HEK293 (cell line): ENCODE measurements at regions not wholly inside any gene's neighbourhood (a gene's known extent, or its start where the extent isn't known, plus 50 kb on each side); places are given as distances from the start of the nearest gene placed in this dataset.

Source experiments
- CTCF ChIA-PET: fragments of 350-600 bp; formaldehyde crosslinking; extraction: SDS; loops from one replicate; lab custom pipeline; 2021; ENCODE audit warnings: antibody characterized with exemption; lab: Yijun Ruan, JAX
- POLR2A ChIA-PET: fragments of 300-600 bp; formaldehyde crosslinking; extraction: SDS; loops from one replicate; lab custom pipeline; 2020; ENCODE audit warnings: antibody characterized with exemption, inconsistent platforms; lab: Yijun Ruan, JAX
- H3K27ac ChIP-seq: fragments of 200-500 bp; sonication (Bioruptor generic); 2 replicates; pipeline ENCODE4 v1.5.1; 2014; ENCODE audit warnings: low read depth, low read length, control low read depth, inconsistent platforms; ENCODE audit errors: extremely low read depth
- H3K36me3 ChIP-seq, 2 experiments: fragments of 200-500 bp in 1 of 2; sonication (Bioruptor generic) in 1 of 2; 1 replicate in 1 of 2; 2 replicates in 1 of 2; pipeline ENCODE4 v1.5.1; 2014 to 2017; ENCODE audit warnings: inconsistent platforms in 2 of 2, low read length in 2 of 2; ENCODE audit not compliant: control insufficient read depth in 2 of 2, insufficient read depth in 1 of 2
- H3K4me1 ChIP-seq: fragments of 200-500 bp; sonication (Bioruptor generic); 2 replicates; pipeline ENCODE4 v1.5.1; 2014; ENCODE audit warnings: mild to moderate bottlenecking, low read length, inconsistent platforms; ENCODE audit not compliant: control insufficient read depth, insufficient read depth
- H3K4me3 ChIP-seq: 2 replicates; pipeline ENCODE4 v1.5.1; 2011; ENCODE audit warnings: low read depth, mild to moderate bottlenecking, control low read depth, low read length, moderate library complexity
- H3K9me3 ChIP-seq: fragments of 200-500 bp; sonication (Bioruptor generic); 2 replicates; pipeline ENCODE4 v1.5.1; 2014; ENCODE audit warnings: low read depth, low read length, inconsistent platforms; ENCODE audit not compliant: control insufficient read depth, insufficient read depth
- ATF2 ChIP-seq: fragments of 450-650 bp; formaldehyde crosslinking; IDR thresholded peaks from 2 replicates; pipeline ENCODE4 v1.5.1; 2016; ENCODE audit warnings: missing biosample characterization, missing genetic modification characterization, low read depth
- IKZF3 ChIP-seq: fragments of 450-650 bp; IDR thresholded peaks from 2 replicates; pipeline ENCODE4 v1.5.0; 2018; ENCODE audit warnings: missing biosample characterization, mild to moderate bottlenecking, missing genetic modification characterization, moderate library complexity
- PATZ1 ChIP-seq: fragments of 450-650 bp; formaldehyde crosslinking; IDR thresholded peaks from 2 replicates; pipeline ENCODE4 v1.5.1; 2016; ENCODE audit warnings: missing biosample characterization, missing genetic modification characterization
- REST ChIP-seq: fragments of 450-650 bp; formaldehyde crosslinking; IDR thresholded peaks from 2 replicates; pipeline ENCODE4 v1.5.1; 2016; ENCODE audit warnings: missing biosample characterization, missing genetic modification characterization
- SALL2 ChIP-seq: fragments of 450-650 bp; formaldehyde crosslinking; IDR thresholded peaks from 2 replicates; pipeline ENCODE4 v1.5.0; 2017; ENCODE audit warnings: missing biosample characterization, mild to moderate bottlenecking, missing genetic modification characterization, borderline replicate concordance
- YY1 ChIP-seq: fragments of 450-650 bp; formaldehyde crosslinking; IDR thresholded peaks from 2 replicates; pipeline ENCODE4 v1.5.1; 2018; ENCODE audit warnings: missing biosample characterization, missing genetic modification characterization
- ZBTB11 ChIP-seq: fragments of 450-650 bp; formaldehyde crosslinking; conservative IDR thresholded peaks from 2 replicates; pipeline ENCODE4 v1.5.1; 2016; ENCODE audit warnings: low read depth, missing biosample characterization, missing genetic modification characterization
- ZNF114 ChIP-seq: fragments of 450-650 bp; formaldehyde crosslinking; IDR thresholded peaks from 2 replicates; pipeline ENCODE4 v1.5.0; 2017; ENCODE audit warnings: missing biosample characterization, missing genetic modification characterization
- ZNF18 ChIP-seq: fragments of 450-650 bp; formaldehyde crosslinking; IDR thresholded peaks from 2 replicates; pipeline ENCODE4 v1.5.1; 2016; ENCODE audit warnings: missing biosample characterization, missing genetic modification characterization
- ZNF202 ChIP-seq: fragments of 450-650 bp; formaldehyde crosslinking; IDR thresholded peaks from 2 replicates; pipeline ENCODE4 v1.5.1; 2016; ENCODE audit warnings: missing biosample characterization, missing genetic modification characterization, borderline replicate concordance
- ZNF239 ChIP-seq: fragments of 450-650 bp; formaldehyde crosslinking; IDR thresholded peaks from 2 replicates; pipeline ENCODE4 v1.5.1; 2016; ENCODE audit warnings: missing biosample characterization, missing genetic modification characterization
- ZNF26 ChIP-seq: fragments of 450-650 bp; formaldehyde crosslinking; IDR thresholded peaks from 2 replicates; pipeline ENCODE4 v1.5.1; 2016; ENCODE audit warnings: missing biosample characterization, missing genetic modification characterization
- ZNF274 ChIP-seq, 2 experiments: fragments of 200-500 bp in 1 of 2; fragments of 450-650 bp in 1 of 2; sonication (Bioruptor generic) in 1 of 2; formaldehyde crosslinking in 1 of 2; IDR thresholded peaks; 2 replicates each; pipeline versions ENCODE4 v1.5.1 to v1.6.1; 2014 to 2016; ENCODE audit warnings: borderline replicate concordance in 1 of 2, inconsistent platforms in 1 of 2, low read length in 1 of 2, missing biosample characterization in 1 of 2, missing genetic modification characterization in 1 of 2
- ZNF302 ChIP-seq: fragments of 450-650 bp; formaldehyde crosslinking; IDR thresholded peaks from 2 replicates; pipeline ENCODE4 v1.5.1; 2016; ENCODE audit warnings: missing biosample characterization, missing genetic modification characterization, low read depth
- ZNF426 ChIP-seq: fragments of 450-650 bp; formaldehyde crosslinking; IDR thresholded peaks from 2 replicates; pipeline ENCODE4 v1.5.1; 2017; ENCODE audit warnings: missing biosample characterization, missing genetic modification characterization, mild to moderate bottlenecking, inconsistent platforms, moderate library complexity
- ZNF510 ChIP-seq: fragments of 450-650 bp; formaldehyde crosslinking; IDR thresholded peaks from 2 replicates; pipeline ENCODE4 v1.5.1; 2018; ENCODE audit warnings: mild to moderate bottlenecking, missing genetic modification characterization, missing biosample characterization; ENCODE audit not compliant: insufficient replicate concordance
- ZNF561 ChIP-seq: fragments of 450-650 bp; IDR thresholded peaks from 2 replicates; pipeline ENCODE4 v1.5.1; 2018; ENCODE audit warnings: missing biosample characterization, missing genetic modification characterization, borderline replicate concordance
- ZNF621 ChIP-seq: fragments of 450-650 bp; formaldehyde crosslinking; IDR thresholded peaks from 2 replicates; pipeline ENCODE4 v1.5.1; 2017; ENCODE audit warnings: missing biosample characterization, missing genetic modification characterization
- ZNF624 ChIP-seq: fragments of 450-650 bp; formaldehyde crosslinking; IDR thresholded peaks from 2 replicates; pipeline ENCODE4 v1.5.1; 2017; ENCODE audit warnings: missing biosample characterization, missing genetic modification characterization
- ZNF658 ChIP-seq: fragments of 450-650 bp; formaldehyde crosslinking; IDR thresholded peaks from 2 replicates; pipeline ENCODE4; 2016; ENCODE audit warnings: missing biosample characterization, missing genetic modification characterization
- ZNF664 ChIP-seq: fragments of 450-650 bp; formaldehyde crosslinking; IDR thresholded peaks from 2 replicates; pipeline ENCODE4 v1.5.1; 2016; ENCODE audit warnings: missing biosample characterization, missing genetic modification characterization
- ZNF791 ChIP-seq: fragments of 450-650 bp; formaldehyde crosslinking; IDR thresholded peaks from 2 replicates; pipeline ENCODE4 v1.5.1; 2016; ENCODE audit warnings: missing biosample characterization, missing genetic modification characterization
- ZNF843 ChIP-seq: fragments of 450-650 bp; formaldehyde crosslinking; IDR thresholded peaks from 2 replicates; pipeline ENCODE4 v1.5.1; 2016; ENCODE audit warnings: missing biosample characterization, missing genetic modification characterization

GRCh38 chr5:1960595-1961303 lies 78.0 kb upstream of the IRX4 start:
- Histone ChIP-seq H3K9me3 (no peaks in the 10 kb centered on the region), H3K27ac (no peak overlapping the region), H3K36me3 (no peaks in the 10 kb centered on the region), H3K4me3 (no peak overlapping the region), H3K4me1 (no peaks in the 10 kb centered on the region)
- ChIA-PET POLR2A (no interaction called here), CTCF (no interaction called here)
- TF ChIP-seq PATZ1 (no peak), SALL2 (tag by site-specific recombination) (0 out of 2 replicates have a peak, but pooled peaks have one; percentile 8), ZNF843 (tag by site-specific recombination) (no peak), ZNF621 (tag by site-specific recombination) (no peak), ZNF26 (no peak), ZNF274 (IDR thresholded peaks at IDR 0.05; ENCODE audit: low read length) (no peak), ZNF274 (tag by site-specific recombination; IDR thresholded peaks at IDR 0.05; ENCODE audit: borderline replicate concordance) (no peak; the same call in none of the 2 replicates), ZNF624 (tag by site-specific recombination) (no peak), IKZF3 (tag by site-specific recombination) (no peak), ZNF561 (tag by site-specific recombination) (no peak), ZNF510 (tag by site-specific recombination) (no peak), ATF2 (tag by site-specific recombination) (no peak), ZBTB11 (no peak), ZNF18 (no peak), ZNF664 (tag by site-specific recombination) (no peak), ZNF239 (tag by site-specific recombination) (0 out of 2 replicates have a peak, but pooled peaks have one; percentile 28), ZNF658 (tag by site-specific recombination) (no peak), ZNF426 (tag by site-specific recombination) (no peak), ZNF202 (tag by site-specific recombination) (0 out of 2 replicates have a peak, but pooled peaks have one; percentile 34), REST (tag by site-specific recombination) (no peak), ZNF114 (tag by site-specific recombination) (no peak), YY1 (tag by site-specific recombination) (no peak), ZNF302 (no peak), ZNF791 (no peak)
